ENCODE measurements at regions not wholly inside any gene's neighbourhood (a gene's known extent, or its start where the extent isn't known, plus 50 kb on each side); places are given as distances from the start of the nearest gene placed in this dataset.
A peak's percentile ranks its signal among the peaks of the same experiment; 100 is the strongest.

- Histone ChIP-seq H4K20me1 (ENCODE audit: insufficient read depth, low read length) (no peaks in the 10 kb centered on the region), H3K4me3 (replicated peaks in 1 of 3; ENCODE audit: insufficient read depth in 1 of 3, low read depth in 2 of 3, low read length in 3 of 3) (no peak overlapping the region), H3K4me1 (ENCODE audit: insufficient read depth, low read length) (no peaks in the 10 kb centered on the region), H3K9ac (ENCODE audit: insufficient read depth, low read depth, low read length) (no peak overlapping the region), H3K27ac (ENCODE audit: extremely low read length, insufficient read depth, low read length) (no peak overlapping the region), H3K36me3 (replicated peaks in 1 of 2; ENCODE audit: control insufficient read depth in 1 of 2, insufficient read depth in 2 of 2, low read length in 2 of 2) (no peaks in the 10 kb centered on the region), H3K9me3 (ENCODE audit: low read length) (no peaks in the 10 kb centered on the region), H3K4me2 (ENCODE audit: low read depth, low read length) (no peak overlapping the region), H2AFZ (ENCODE audit: low read length) (no peak overlapping the region), H3K79me2 (ENCODE audit: insufficient read depth, low read length) (no peaks in the 10 kb centered on the region), H3K27me3 (ENCODE audit: control insufficient read depth in 1 of 2, insufficient read depth in 2 of 2, low read length in 2 of 2) (no peaks in the 10 kb centered on the region)
- ChIA-PET POLR2A (no interaction called here), CTCF (ENCODE audit: low intra/inter-chr PET ratio, low total read pairs) (no interaction called here)
- under 1% methylated on average over 4 of the region's 4 CpGs for WGBS (ENCODE audit: low lambda C conversion rate)
- intact Hi-C loops (cut with micrococcal nuclease; ENCODE audit: unreplicated experiment) (no loop called here), in situ Hi-C loops (cut with HindIII; ENCODE audit: extremely low pct_ligation_motif_present, low pct_unique_long_range_greater_than_20kb) (no loop called here)
- ATAC-seq (no peak), FAIRE-seq (no peak), DNase-seq (ENCODE audit: low spot score) (no peak)
- BruUV-seq (replicated peaks), result no TSS peak
- TF ChIP-seq NCOA1 (CRISPR knock-in tag; IDR thresholded peaks at IDR 0.05), result no peak
- peak; percentile 54 to 81; a peak in 3 of 4 replicates for TF ChIP-seq MAFK (conservative IDR thresholded peaks at IDR 0.05 in 1 of 2, IDR thresholded peaks at IDR 0.05 in 1 of 2; ENCODE audit: low read length in 2 of 2)
- TF ChIP-seq AGO2 (optimal IDR thresholded peaks at IDR 0.05; ENCODE audit: low read depth, low read length), result no peak
- peak; percentile 70; the same call in 1 of the 2 replicates for TF ChIP-seq MAFF (IDR thresholded peaks at IDR 0.05; ENCODE audit: low read depth, low read length)
Observed at GRCh38 chr6:101212640-101213039, 180.9 kb upstream of the GRIK2 start.

- ChIA-PET CTCF (ENCODE audit: low intra/inter-chr PET ratio, low total read pairs) (no interaction called here), POLR2A (no interaction called here)
- Histone ChIP-seq H3K79me2 (ENCODE audit: insufficient read depth, low read length) (no peaks in the 10 kb centered on the region), H3K36me3 (replicated peaks in 1 of 2; ENCODE audit: control insufficient read depth in 1 of 2, insufficient read depth in 2 of 2, low read length in 2 of 2) (no peaks in the 10 kb centered on the region), H3K4me1 (ENCODE audit: insufficient read depth, low read length) (no peaks in the 10 kb centered on the region), H2AFZ (ENCODE audit: low read length) (no peak overlapping the region), H3K9me3 (ENCODE audit: low read length) (no peaks in the 10 kb centered on the region), H3K9ac (ENCODE audit: insufficient read depth, low read depth, low read length) (no peak overlapping the region), H3K4me2 (ENCODE audit: low read depth, low read length) (no peak overlapping the region), H3K27ac (ENCODE audit: extremely low read length, insufficient read depth, low read length) (no peak overlapping the region), H4K20me1 (ENCODE audit: insufficient read depth, low read length) (no peaks in the 10 kb centered on the region), H3K27me3 (ENCODE audit: control insufficient read depth in 1 of 2, insufficient read depth in 2 of 2, low read length in 2 of 2) (no peaks in the 10 kb centered on the region), H3K4me3 (replicated peaks in 1 of 3; ENCODE audit: insufficient read depth in 1 of 3, low read depth in 2 of 3, low read length in 3 of 3) (no peak overlapping the region)
- TF ChIP-seq MXD3 (CRISPR knock-in tag; IDR thresholded peaks at IDR 0.05) (no peak), GLMP (CRISPR knock-in tag; IDR thresholded peaks at IDR 0.05; ENCODE audit: borderline replicate concordance) (no peak), ETV5 (CRISPR knock-in tag; IDR thresholded peaks at IDR 0.05; ENCODE audit: borderline replicate concordance) (no peak), JARID2 (CRISPR knock-in tag; IDR thresholded peaks at IDR 0.05; ENCODE audit: insufficient replicate concordance) (no peak)
- in situ Hi-C loops (cut with HindIII; ENCODE audit: extremely low pct_ligation_motif_present, low pct_unique_long_range_greater_than_20kb) (no loop called here), intact Hi-C loops (cut with micrococcal nuclease; ENCODE audit: unreplicated experiment) (no loop called here)
- no peak for FAIRE-seq
- no peak for DNase-seq (ENCODE audit: low spot score)
- ATAC-seq, result no peak
- BruUV-seq (replicated peaks), result no TSS peak
Observed at GRCh38 chr6:101222007-101222406, 171.5 kb upstream of the GRIK2 start.
